ENCODE measurements at regions not wholly inside any gene's neighbourhood (a gene's known extent, or its start where the extent isn't known, plus 50 kb on each side); places are given as distances from the start of the nearest gene placed in this dataset.

GRCh38 chr2:157085522-157085921 lies 172.0 kb upstream of the GALNT5 start:
- TF ChIP-seq TCF7 (CRISPR knock-in tag; IDR thresholded peaks at IDR 0.05; ENCODE audit: low read depth) (no peak), ZNF232 (CRISPR knock-in tag; IDR thresholded peaks at IDR 0.05) (no peak)
